Uterus (tissue), 3 donors: ENCODE measurements at regions not wholly inside any gene's neighbourhood (a gene's known extent, or its start where the extent isn't known, plus 50 kb on each side); places are given as distances from the start of the nearest gene placed in this dataset.

Source experiments
- DNase-seq, 2 donors: peaks; one replicate each; pipeline ENCODE4 v3.0.0-alpha.2; 2019 to 2020
- H3K27ac ChIP-seq, 2 donors: fragments of 200-600 bp; sonication (generic); 1 replicate in 1 of 2; 2 replicates in 1 of 2; pipeline ENCODE4 v1.5.1; 2016 to 2018
- H3K27me3 ChIP-seq, 2 donors: fragments of 200-600 bp; sonication (generic); one replicate each; pipeline ENCODE4 v1.5.1; 2018 to 2019; ENCODE audit warnings: control low read depth in 1 of 2
- H3K36me3 ChIP-seq, 2 donors: fragments of 200-600 bp; sonication (generic); one replicate each; pipeline ENCODE4 v1.5.1; 2019; ENCODE audit warnings: control low read depth in 1 of 2
- H3K4me1 ChIP-seq, 2 donors: fragments of 200-600 bp; sonication (generic); one replicate each; pipeline ENCODE4 v1.5.1; 2018 to 2019; ENCODE audit warnings: control low read depth in 1 of 2
- H3K4me3 ChIP-seq, 2 donors: fragments of 200-600 bp; sonication (generic); 1 replicate in 1 of 2; 2 replicates in 1 of 2; pipeline ENCODE4 v1.5.1; 2018 to 2019; ENCODE audit warnings: mild to moderate bottlenecking in 1 of 2
- H3K9me3 ChIP-seq, 2 donors: fragments of 200-600 bp; sonication (generic); one replicate each; pipeline ENCODE4 v1.5.1; 2019; ENCODE audit warnings: control low read depth in 1 of 2
- POLR2A ChIP-seq, 2 donors: fragments of 450-650 bp; IDR thresholded peaks; one replicate each; pipeline ENCODE4 v1.6.1; 2016; ENCODE audit warnings: antibody characterized with exemption in 2 of 2, mild to moderate bottlenecking in 1 of 2, moderate library complexity in 1 of 2
- intact Hi-C: fragments of 100-400 bp; cut with DNase I; formaldehyde crosslinking; loops from one replicate; pipeline ENCODE4 v1.15.1; 2023; ENCODE audit warnings: low total_unique reads
- TF ChIP-seq, protein P1 (sequence below), 4 experiments: fragments of 200-600 bp in 2 of 4; fragments of 450-650 bp in 2 of 4; sonication (generic) in 2 of 4; IDR thresholded peaks; one replicate each; pipeline ENCODE4 v1.5.1; 2016 to 2019; ENCODE audit warnings: antibody characterized with exemption in 4 of 4, mild to moderate bottlenecking in 2 of 4, moderate library complexity in 1 of 4
- donor health status: DM: yes; HTN: yes; CAD: no.

DNA sequence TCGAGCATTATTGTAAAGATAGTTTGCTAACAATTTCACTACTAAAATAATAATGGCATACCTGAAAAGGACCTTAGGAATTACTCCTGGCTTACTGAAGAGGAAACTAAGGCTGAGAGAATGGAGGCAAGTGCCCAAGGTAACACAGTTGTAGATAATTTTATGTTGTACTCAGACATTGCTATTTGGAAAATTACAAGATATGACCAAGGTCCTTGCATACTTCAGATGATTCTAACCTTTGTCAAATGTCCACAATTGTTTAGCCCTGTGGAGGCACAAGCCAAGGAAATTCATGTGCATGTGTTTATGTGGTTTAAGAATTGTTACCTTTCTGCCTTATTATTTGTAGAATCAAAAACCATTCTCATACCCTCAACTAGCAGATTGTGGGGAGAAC is 105.7 kb downstream of the TUSC7 start:
- Histone ChIP-seq H3K27me3 (no peaks in the 10 kb centered on the region), H3K36me3 (no peaks in the 10 kb centered on the region), H3K9me3 (no peaks in the 10 kb centered on the region), H3K4me1 (no peaks in the 10 kb centered on the region), H3K27ac (no peak overlapping the region), H3K4me3 (no peak overlapping the region)
- no peak for DNase-seq
- intact Hi-C loops = no loop called here
- TF ChIP-seq, protein P1, sequence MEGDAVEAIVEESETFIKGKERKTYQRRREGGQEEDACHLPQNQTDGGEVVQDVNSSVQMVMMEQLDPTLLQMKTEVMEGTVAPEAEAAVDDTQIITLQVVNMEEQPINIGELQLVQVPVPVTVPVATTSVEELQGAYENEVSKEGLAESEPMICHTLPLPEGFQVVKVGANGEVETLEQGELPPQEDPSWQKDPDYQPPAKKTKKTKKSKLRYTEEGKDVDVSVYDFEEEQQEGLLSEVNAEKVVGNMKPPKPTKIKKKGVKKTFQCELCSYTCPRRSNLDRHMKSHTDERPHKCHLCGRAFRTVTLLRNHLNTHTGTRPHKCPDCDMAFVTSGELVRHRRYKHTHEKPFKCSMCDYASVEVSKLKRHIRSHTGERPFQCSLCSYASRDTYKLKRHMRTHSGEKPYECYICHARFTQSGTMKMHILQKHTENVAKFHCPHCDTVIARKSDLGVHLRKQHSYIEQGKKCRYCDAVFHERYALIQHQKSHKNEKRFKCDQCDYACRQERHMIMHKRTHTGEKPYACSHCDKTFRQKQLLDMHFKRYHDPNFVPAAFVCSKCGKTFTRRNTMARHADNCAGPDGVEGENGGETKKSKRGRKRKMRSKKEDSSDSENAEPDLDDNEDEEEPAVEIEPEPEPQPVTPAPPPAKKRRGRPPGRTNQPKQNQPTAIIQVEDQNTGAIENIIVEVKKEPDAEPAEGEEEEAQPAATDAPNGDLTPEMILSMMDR (IDR thresholded peaks at IDR 0.05) = no peak
- TF ChIP-seq POLR2A (IDR thresholded peaks at IDR 0.05) = no peak

DNA sequence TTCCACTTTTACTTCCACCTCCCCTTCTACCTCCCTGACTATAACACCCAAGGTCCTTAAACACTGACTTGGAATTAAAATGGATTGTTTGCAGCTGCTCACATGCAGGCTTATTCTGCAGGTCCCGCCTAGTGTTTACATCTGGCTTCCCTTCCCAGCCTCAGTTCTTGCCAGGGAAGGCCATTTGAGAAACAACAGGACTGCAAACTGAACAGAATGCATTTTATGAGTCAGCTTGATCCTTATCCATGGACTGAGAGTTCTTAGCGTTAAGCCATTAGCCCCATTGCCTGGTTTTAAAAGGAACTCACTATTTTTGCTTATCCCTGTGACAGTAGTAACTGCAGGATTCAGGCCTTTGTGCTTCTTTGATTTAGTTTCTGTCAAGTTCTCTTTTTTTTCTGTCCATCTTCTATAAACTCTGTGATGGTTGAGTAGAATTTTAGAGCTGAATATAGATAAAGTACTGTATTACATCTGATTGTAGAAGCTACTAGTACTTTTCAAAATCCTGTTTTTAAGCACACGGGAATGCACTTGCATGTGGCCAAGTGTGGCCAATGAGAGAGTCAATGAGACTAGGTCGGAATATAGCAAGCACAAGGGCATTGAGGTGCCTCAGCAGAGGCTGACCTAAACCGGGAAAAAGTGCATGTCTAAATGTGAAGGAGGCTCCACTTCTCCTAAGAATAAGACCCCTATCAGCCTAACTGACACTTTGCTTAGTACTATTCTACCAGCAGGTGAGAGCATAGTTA is 106.4 kb downstream of the TUSC7 start:
- DNase-seq = peak; percentile 19
- no peaks in the 10 kb centered on the region for H3K9me3 ChIP-seq
- no peaks in the 10 kb centered on the region for H3K36me3 ChIP-seq
- H3K4me3 ChIP-seq = no peak overlapping the region
- H3K27me3 ChIP-seq = no peaks in the 10 kb centered on the region
- peak overlapping the region in 1 of 2 donors; percentile 2 for H3K27ac ChIP-seq
- H3K4me1 ChIP-seq = no peaks in the 10 kb centered on the region
- intact Hi-C loops = no loop called here
- TF ChIP-seq POLR2A (IDR thresholded peaks at IDR 0.05) = no peak
- TF ChIP-seq, protein P1 (IDR thresholded peaks at IDR 0.05) = no peak

DNA sequence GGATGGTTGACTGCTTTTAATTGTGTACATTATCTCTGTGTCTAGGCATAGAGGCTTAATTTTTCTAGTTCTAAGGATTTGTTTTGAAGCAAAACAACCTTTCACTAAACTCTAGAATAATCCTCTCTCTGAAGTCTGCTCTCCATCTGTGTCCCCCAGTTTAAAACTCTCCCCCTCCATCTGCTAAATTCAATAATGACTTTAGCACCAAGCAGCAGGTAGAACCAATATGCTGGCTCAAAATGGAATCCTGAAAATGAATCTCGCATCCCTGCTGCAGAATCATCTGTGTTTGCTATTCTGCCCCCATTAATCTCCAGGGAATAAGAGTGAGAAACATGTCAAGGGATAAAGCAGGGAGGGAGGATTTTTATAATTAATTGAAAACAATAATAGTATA is 111.8 kb downstream of the TUSC7 start:
- DNase-seq = no peak
- Histone ChIP-seq H3K27ac (no peak overlapping the region), H3K4me3 (no peak overlapping the region), H3K4me1 (no peaks in the 10 kb centered on the region), H3K36me3 (no peaks in the 10 kb centered on the region), H3K9me3 (no peaks in the 10 kb centered on the region), H3K27me3 (no peaks in the 10 kb centered on the region)
- intact Hi-C loops = no loop called here
- no peak for TF ChIP-seq POLR2A (IDR thresholded peaks at IDR 0.05)
- TF ChIP-seq, protein P1 (IDR thresholded peaks at IDR 0.05) = no peak

DNA sequence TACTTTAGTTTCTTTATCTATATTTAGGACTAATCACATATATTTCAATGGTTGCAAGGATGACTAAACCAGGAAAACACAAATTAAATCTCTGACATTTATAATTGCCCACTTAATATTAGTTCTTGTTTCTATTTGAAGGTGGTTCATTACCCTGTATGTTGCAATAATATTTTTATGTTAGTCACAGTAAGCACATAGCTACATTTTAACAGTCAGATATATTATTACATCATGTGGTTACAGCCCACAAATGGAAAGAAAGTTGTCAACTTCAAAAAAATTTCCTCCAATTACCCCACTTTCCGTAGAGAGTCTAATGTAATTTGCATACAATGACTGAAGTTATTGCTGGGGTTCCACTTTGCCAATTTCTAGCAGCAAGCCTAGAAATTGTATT is 114.6 kb downstream of the TUSC7 start:
- Histone ChIP-seq H3K27me3 (no peaks in the 10 kb centered on the region), H3K27ac (no peak overlapping the region), H3K4me1 (no peaks in the 10 kb centered on the region), H3K4me3 (no peak overlapping the region), H3K9me3 (no peaks in the 10 kb centered on the region), H3K36me3 (no peaks in the 10 kb centered on the region)
- no peak for DNase-seq
- no peak for TF ChIP-seq POLR2A (IDR thresholded peaks at IDR 0.05)
- TF ChIP-seq, protein P1 (IDR thresholded peaks at IDR 0.05) = no peak
- intact Hi-C loops = no loop called here

DNA sequence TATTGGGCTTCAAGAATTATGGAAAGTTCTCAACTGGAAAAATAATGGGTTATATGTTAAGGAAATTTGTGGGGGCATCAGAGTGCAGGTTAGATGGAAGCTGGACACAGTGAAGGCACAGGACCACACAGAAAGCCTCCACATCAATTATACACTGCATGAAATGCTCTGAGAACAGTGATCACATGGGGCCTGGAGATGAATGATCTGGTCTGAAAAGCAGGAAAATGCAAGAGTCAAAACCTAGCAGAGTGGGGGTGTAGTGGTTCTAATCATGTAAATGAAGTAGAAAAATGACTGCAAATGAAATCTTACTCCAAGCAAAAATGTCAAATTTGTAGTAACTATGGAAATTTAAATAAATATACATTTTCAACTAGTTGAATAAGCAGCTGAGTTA is 123.6 kb downstream of the TUSC7 start:
- Histone ChIP-seq H3K4me3 (no peak overlapping the region), H3K36me3 (no peaks in the 10 kb centered on the region), H3K9me3 (no peaks in the 10 kb centered on the region), H3K27ac (no peak overlapping the region), H3K27me3 (no peaks in the 10 kb centered on the region), H3K4me1 (no peaks in the 10 kb centered on the region)
- no peak for DNase-seq
- TF ChIP-seq POLR2A (IDR thresholded peaks at IDR 0.05) = no peak
- TF ChIP-seq, protein P1 (IDR thresholded peaks at IDR 0.05) = no peak
- intact Hi-C loops = no loop called here
